Natural killer cell (primary cell): ENCODE measurements at regions not wholly inside any gene's neighbourhood (a gene's known extent, or its start where the extent isn't known, plus 50 kb on each side); places are given as distances from the start of the nearest gene placed in this dataset.

Experiments
- ATAC-seq, 3 donors: fragments of 150-1000 bp in 2 of 3; fragments of 200-7000 bp in 1 of 3; cut with Tn5 transposase; 1 replicate in 1 of 3; 2 replicates in 2 of 3; pipeline ENCODE4 v1.10.0; 2021; ENCODE audit warnings: mild to moderate bottlenecking in 2 of 3, moderate library complexity in 2 of 3
- DNase-seq, 2 donors: peaks; one replicate each; pipeline versions ENCODE4 v3.0.0 to v3.0.0-alpha.2; 2013 to 2021; ENCODE audit warnings: mixed read lengths in 1 of 2
- H3K27ac ChIP-seq: one replicate; pipeline ENCODE4 v1.5.1; 2013; ENCODE audit warnings: mild to moderate bottlenecking, low read length
- H3K27me3 ChIP-seq: one replicate; pipeline ENCODE4 v1.6.1; 2013; ENCODE audit warnings: low read length; ENCODE audit not compliant: control insufficient read depth, insufficient read depth
- H3K36me3 ChIP-seq: one replicate; pipeline ENCODE4 v1.6.1; 2013; ENCODE audit warnings: low read length; ENCODE audit not compliant: control insufficient read depth, insufficient read depth
- H3K4me1 ChIP-seq: one replicate; pipeline ENCODE4 v1.6.1; 2013; ENCODE audit warnings: low read length; ENCODE audit not compliant: control insufficient read depth, insufficient read depth
- H3K4me3 ChIP-seq: one replicate; pipeline ENCODE4 v1.5.1; 2013; ENCODE audit warnings: low read length
- H3K9me3 ChIP-seq: one replicate; pipeline ENCODE4 v1.6.1; 2013; ENCODE audit warnings: low read length; ENCODE audit not compliant: control insufficient read depth, insufficient read depth
- H3K27ac Mint-ChIP-seq, 2 donors: one replicate each; pipeline ENCODE4 v1.8.0; 2022; ENCODE audit warnings: mild to moderate bottlenecking in 2 of 2, mixed read lengths in 2 of 2, moderate library complexity in 1 of 2
- H3K27me3 Mint-ChIP-seq, 2 donors: one replicate each; pipeline ENCODE4 v1.8.0; 2022; ENCODE audit warnings: low read depth in 2 of 2, mixed read lengths in 2 of 2
- H3K36me3 Mint-ChIP-seq: one replicate; pipeline ENCODE4 v1.8.0; 2022; ENCODE audit warnings: mixed read lengths
- H3K4me1 Mint-ChIP-seq, 2 donors: one replicate each; pipeline ENCODE4 v1.8.0; 2022; ENCODE audit warnings: mixed read lengths in 2 of 2
- H3K4me3 Mint-ChIP-seq: one replicate; pipeline ENCODE4 v1.8.0; 2022; ENCODE audit warnings: mild to moderate bottlenecking, moderate library complexity, mixed read lengths
- H3K9me3 Mint-ChIP-seq, 2 donors: one replicate each; pipeline ENCODE4 v1.8.0; 2022; ENCODE audit warnings: mixed read lengths in 2 of 2
- WGBS: methylation state at CpG from one replicate; pipeline ENCODE4 v1.1.7; 2013; ENCODE audit warnings: missing lambda C conversion rate; ENCODE audit not compliant: insufficient coverage; 5-methylcytosine and 5-hydroxymethylcytosine counted together
- intact Hi-C: fragments of 100-400 bp; cut with micrococcal nuclease; formaldehyde crosslinking; loops from one replicate; pipeline ENCODE4 v1.14.2; 2022
- TF ChIP-seq, protein P1 (sequence below): fragments of 200-600 bp; IDR thresholded peaks from one replicate; pipeline ENCODE4 v1.8.0; 2022; ENCODE audit warnings: antibody characterized with exemption

DNA sequence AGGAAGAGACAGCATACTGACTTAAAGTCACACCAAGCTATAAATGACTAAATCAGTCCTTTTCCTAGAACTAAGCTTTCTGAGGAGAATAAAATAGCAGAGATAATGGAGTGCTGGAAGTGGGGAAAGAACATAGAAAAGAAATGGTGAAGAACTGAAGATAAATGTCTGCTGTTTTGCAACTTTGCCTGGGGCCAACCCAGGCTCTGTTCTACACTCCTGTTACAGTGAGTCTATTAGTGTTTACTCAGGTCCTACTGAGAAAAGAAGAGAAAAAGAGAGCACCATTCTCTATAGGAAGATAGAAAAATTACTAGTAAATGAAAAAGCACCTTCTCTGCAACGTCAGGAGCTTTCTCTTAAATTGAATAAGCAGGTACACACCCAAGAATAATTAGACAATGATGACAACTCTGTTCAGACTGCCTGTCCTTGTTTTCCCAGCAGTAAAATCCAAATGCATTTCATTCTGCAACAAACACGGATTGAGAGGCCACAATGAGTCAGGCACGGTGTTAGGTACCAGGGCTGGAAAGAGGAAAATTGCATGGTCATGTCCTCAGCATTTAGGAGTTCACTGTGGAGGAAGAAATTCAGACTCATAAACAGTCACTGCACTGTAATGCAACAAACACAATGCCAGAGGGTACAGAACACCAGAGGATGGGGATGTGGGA lies 139.4 kb upstream of the CAMK1G start:
- Mint-ChIP-seq H3K4me3 (no peak overlapping the region), H3K4me1 (no peaks in the 10 kb centered on the region), H3K27ac (no peak overlapping the region), H3K9me3 (peaks cover 3 to 4% of the 10 kb centered on the region in 2 donors), H3K36me3 (no peaks in the 10 kb centered on the region), H3K27me3 (peaks cover 0 to 6% of the 10 kb centered on the region in 2 donors)
- Histone ChIP-seq H3K9me3 (no peaks in the 10 kb centered on the region), H3K27me3 (no peaks in the 10 kb centered on the region), H3K36me3 (no peaks in the 10 kb centered on the region), H3K4me1 (no peaks in the 10 kb centered on the region), H3K4me3 (no peak overlapping the region), H3K27ac (no peak overlapping the region)
- ATAC-seq = no peak
- WGBS = 91% methylated on average over 3 of the region's 3 CpGs
- TF ChIP-seq, protein P1, sequence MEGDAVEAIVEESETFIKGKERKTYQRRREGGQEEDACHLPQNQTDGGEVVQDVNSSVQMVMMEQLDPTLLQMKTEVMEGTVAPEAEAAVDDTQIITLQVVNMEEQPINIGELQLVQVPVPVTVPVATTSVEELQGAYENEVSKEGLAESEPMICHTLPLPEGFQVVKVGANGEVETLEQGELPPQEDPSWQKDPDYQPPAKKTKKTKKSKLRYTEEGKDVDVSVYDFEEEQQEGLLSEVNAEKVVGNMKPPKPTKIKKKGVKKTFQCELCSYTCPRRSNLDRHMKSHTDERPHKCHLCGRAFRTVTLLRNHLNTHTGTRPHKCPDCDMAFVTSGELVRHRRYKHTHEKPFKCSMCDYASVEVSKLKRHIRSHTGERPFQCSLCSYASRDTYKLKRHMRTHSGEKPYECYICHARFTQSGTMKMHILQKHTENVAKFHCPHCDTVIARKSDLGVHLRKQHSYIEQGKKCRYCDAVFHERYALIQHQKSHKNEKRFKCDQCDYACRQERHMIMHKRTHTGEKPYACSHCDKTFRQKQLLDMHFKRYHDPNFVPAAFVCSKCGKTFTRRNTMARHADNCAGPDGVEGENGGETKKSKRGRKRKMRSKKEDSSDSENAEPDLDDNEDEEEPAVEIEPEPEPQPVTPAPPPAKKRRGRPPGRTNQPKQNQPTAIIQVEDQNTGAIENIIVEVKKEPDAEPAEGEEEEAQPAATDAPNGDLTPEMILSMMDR = no peak
- DNase-seq = no peak
- intact Hi-C loops = no loop called here

DNA sequence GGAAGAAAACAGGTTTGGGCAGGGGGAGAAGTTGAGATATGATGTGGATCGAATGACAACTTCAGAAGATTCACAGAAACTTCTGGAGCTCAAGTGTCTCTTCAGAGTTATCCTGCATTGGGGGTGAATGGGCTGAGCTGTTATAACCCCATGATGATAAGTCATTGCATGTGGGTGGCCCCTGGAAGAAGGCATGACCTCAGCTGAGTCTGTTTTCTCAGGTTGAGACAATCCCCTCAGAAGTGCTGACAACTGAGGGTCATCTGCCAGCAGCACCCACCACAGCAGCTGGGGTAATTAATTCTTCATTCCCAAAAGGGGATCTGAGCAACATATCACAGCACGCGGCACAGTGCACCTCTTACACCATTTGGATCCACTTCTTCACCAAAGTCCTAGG lies 138.6 kb upstream of the CAMK1G start:
- Mint-ChIP-seq H3K9me3 (peaks cover under 1 to 2% of the 10 kb centered on the region in 2 donors), H3K27ac (no peak overlapping the region), H3K4me1 (no peaks in the 10 kb centered on the region), H3K4me3 (no peak overlapping the region), H3K36me3 (no peaks in the 10 kb centered on the region), H3K27me3 (peaks cover 0 to 6% of the 10 kb centered on the region in 2 donors)
- 76% methylated on average over 1 of the region's 3 CpGs for WGBS
- intact Hi-C loops = no loop called here
- no peaks in the 10 kb centered on the region for H3K36me3 ChIP-seq
- H3K4me1 ChIP-seq = no peaks in the 10 kb centered on the region
- no peak overlapping the region for H3K27ac ChIP-seq
- DNase-seq (no peak), ATAC-seq (no peak)
- TF ChIP-seq, protein P1 = no peak
- H3K4me3 ChIP-seq = no peak overlapping the region
- H3K9me3 ChIP-seq = no peaks in the 10 kb centered on the region
- no peaks in the 10 kb centered on the region for H3K27me3 ChIP-seq

DNA sequence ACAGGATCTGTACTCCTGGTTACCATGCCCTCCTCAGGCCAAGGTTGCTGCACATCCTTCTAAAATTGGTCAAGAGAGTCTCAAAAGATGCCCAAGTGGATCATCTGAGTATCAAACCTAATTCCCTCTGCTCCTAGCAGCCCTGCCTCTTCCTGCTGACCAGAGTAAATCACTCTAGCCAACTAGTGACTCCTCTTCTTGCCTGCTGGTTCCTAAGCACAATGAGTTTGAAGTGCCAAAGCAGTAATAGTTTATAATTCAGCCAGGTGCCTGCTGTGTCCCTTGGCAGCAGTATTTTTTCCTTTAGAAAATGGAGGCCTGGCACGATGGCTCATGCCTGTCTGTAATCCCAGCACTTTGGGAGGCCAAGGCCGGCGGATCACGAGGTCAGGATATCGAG lies 137.9 kb upstream of the CAMK1G start:
- no peaks in the 10 kb centered on the region for H3K4me1 Mint-ChIP-seq
- no peak overlapping the region for H3K27ac ChIP-seq
- H3K4me3 ChIP-seq = no peak overlapping the region
- H3K9me3 Mint-ChIP-seq = no peaks in the 10 kb centered on the region
- H3K27ac Mint-ChIP-seq = no peak overlapping the region
- no peak overlapping the region for H3K4me3 Mint-ChIP-seq
- ATAC-seq (no peak), DNase-seq (no peak)
- WGBS = 97% methylated on average over 5 of the region's 5 CpGs
- no peaks in the 10 kb centered on the region for H3K4me1 ChIP-seq
- no peaks in the 10 kb centered on the region for H3K36me3 Mint-ChIP-seq
- H3K27me3 Mint-ChIP-seq = peaks cover 0 to 6% of the 10 kb centered on the region in 2 donors
- TF ChIP-seq, protein P1 = no peak
- H3K9me3 ChIP-seq = no peaks in the 10 kb centered on the region
- H3K36me3 ChIP-seq = no peaks in the 10 kb centered on the region
- no peaks in the 10 kb centered on the region for H3K27me3 ChIP-seq
- intact Hi-C loops = no loop called here

DNA sequence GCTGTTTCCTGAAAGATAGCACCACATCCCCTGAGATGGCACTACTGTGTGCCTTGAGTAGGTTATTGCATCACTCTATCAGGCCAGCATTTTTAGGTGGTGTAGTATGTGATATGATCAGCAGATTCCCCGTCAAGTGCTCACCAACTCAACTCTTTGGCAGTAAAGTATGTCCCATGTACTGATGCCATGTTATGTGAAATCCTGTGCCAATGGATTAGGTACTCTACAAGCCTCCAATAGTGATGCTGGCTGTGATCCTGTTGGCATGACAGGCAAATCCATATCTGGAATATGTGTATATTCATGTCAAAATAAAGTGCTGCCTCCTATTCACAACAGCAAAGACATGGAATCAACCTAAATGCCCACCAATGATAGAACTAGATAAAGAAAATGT lies 137.2 kb upstream of the CAMK1G start:
- WGBS = 93% methylated on average over 1 of the region's 1 CpG
- no peaks in the 10 kb centered on the region for H3K36me3 Mint-ChIP-seq
- H3K4me3 ChIP-seq = no peak overlapping the region
- intact Hi-C loops = no loop called here
- DNase-seq (no peak), ATAC-seq (no peak)
- H3K36me3 ChIP-seq = no peaks in the 10 kb centered on the region
- no peaks in the 10 kb centered on the region for H3K4me1 Mint-ChIP-seq
- no peaks in the 10 kb centered on the region for H3K9me3 Mint-ChIP-seq
- H3K4me1 ChIP-seq = no peaks in the 10 kb centered on the region
- H3K9me3 ChIP-seq = no peaks in the 10 kb centered on the region
- no peak overlapping the region for H3K4me3 Mint-ChIP-seq
- H3K27me3 ChIP-seq = no peaks in the 10 kb centered on the region
- peaks cover 0 to 6% of the 10 kb centered on the region in 2 donors for H3K27me3 Mint-ChIP-seq
- TF ChIP-seq, protein P1 = no peak
- no peak overlapping the region for H3K27ac Mint-ChIP-seq
- no peak overlapping the region for H3K27ac ChIP-seq
